ENCODE measurements at regions not wholly inside any gene's neighbourhood (a gene's known extent, or its start where the extent isn't known, plus 50 kb on each side); places are given as distances from the start of the nearest gene placed in this dataset.

- H3K4me3 ChIP-seq (ENCODE audit: low read length), result no peak overlapping the region
- DNase-seq (ENCODE audit: low read depth), result no peak
- TF ChIP-seq, protein P1, sequence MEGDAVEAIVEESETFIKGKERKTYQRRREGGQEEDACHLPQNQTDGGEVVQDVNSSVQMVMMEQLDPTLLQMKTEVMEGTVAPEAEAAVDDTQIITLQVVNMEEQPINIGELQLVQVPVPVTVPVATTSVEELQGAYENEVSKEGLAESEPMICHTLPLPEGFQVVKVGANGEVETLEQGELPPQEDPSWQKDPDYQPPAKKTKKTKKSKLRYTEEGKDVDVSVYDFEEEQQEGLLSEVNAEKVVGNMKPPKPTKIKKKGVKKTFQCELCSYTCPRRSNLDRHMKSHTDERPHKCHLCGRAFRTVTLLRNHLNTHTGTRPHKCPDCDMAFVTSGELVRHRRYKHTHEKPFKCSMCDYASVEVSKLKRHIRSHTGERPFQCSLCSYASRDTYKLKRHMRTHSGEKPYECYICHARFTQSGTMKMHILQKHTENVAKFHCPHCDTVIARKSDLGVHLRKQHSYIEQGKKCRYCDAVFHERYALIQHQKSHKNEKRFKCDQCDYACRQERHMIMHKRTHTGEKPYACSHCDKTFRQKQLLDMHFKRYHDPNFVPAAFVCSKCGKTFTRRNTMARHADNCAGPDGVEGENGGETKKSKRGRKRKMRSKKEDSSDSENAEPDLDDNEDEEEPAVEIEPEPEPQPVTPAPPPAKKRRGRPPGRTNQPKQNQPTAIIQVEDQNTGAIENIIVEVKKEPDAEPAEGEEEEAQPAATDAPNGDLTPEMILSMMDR (conservative IDR thresholded peaks at IDR 0.05; ENCODE audit: low read depth, low read length), result no peak
Observed at GRCh38 chr5:63697811-63698210, 264.4 kb downstream of the HTR1A start.

DNA sequence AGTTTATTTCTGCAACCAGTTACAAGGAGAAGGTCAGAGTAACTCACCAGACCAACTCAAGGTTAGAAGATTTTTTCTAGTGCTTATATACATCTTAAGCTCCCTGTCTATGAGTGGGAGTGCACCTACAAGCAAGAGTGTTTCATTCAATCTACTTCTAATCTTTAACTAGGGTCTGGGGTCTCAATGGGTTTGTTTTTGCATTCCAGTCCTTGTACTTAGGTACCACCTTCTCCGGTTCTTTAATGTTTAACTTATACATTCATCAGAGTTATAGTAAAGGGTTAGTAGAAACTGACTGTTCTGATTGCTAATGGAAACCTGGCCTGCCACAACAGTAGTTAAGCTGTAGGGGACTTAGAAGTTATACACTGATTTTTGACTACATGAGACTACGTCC lies 271.7 kb downstream of the HTR1A start:
- H3K4me3 ChIP-seq (ENCODE audit: low read length), result no peak overlapping the region
- TF ChIP-seq, protein P1 (conservative IDR thresholded peaks at IDR 0.05; ENCODE audit: low read depth, low read length), result no peak
- DNase-seq (ENCODE audit: low read depth), result no peak

- TF ChIP-seq, protein P1 (conservative IDR thresholded peaks at IDR 0.05; ENCODE audit: low read depth, low read length), result no peak
- no peak for DNase-seq (ENCODE audit: low read depth)
- H3K4me3 ChIP-seq (ENCODE audit: low read length), result no peak overlapping the region
Observed at GRCh38 chr5:63687854-63688516, 274.3 kb downstream of the HTR1A start.

GRCh38 chr5:63686938-63687337 lies 275.3 kb downstream of the HTR1A start:
- DNase-seq (ENCODE audit: low read depth), result no peak
- no peak overlapping the region for H3K4me3 ChIP-seq (ENCODE audit: low read length)
- TF ChIP-seq, protein P1 (conservative IDR thresholded peaks at IDR 0.05; ENCODE audit: low read depth, low read length), result no peak

GRCh38 chr5:63686181-63686580 lies 276.1 kb downstream of the HTR1A start:
- TF ChIP-seq, protein P1 (conservative IDR thresholded peaks at IDR 0.05; ENCODE audit: low read depth, low read length), result no peak
- no peak for DNase-seq (ENCODE audit: low read depth)
- H3K4me3 ChIP-seq (ENCODE audit: low read length), result no peak overlapping the region

DNA sequence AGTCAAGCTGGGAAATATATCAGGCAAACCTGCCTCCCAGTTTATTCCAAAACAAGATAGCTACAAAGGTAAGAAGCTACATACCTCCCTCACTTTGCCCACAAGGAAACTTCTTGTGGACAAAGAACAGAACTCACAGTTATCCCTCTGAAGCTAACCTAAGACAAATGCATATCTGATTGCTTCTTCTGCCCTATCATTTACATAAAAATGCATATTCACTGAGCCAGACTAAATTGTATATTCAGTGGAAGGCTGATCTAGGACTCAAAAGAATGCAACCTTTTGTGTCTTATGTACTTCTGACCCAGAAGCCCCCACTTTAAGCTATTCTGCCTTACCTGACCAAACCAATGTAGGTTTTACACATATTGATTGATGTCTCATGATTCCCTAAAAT lies 276.8 kb downstream of the HTR1A start:
- no peak overlapping the region for H3K4me3 ChIP-seq (ENCODE audit: low read length)
- TF ChIP-seq, protein P1 (conservative IDR thresholded peaks at IDR 0.05; ENCODE audit: low read depth, low read length), result no peak
- DNase-seq (ENCODE audit: low read depth), result no peak

DNA sequence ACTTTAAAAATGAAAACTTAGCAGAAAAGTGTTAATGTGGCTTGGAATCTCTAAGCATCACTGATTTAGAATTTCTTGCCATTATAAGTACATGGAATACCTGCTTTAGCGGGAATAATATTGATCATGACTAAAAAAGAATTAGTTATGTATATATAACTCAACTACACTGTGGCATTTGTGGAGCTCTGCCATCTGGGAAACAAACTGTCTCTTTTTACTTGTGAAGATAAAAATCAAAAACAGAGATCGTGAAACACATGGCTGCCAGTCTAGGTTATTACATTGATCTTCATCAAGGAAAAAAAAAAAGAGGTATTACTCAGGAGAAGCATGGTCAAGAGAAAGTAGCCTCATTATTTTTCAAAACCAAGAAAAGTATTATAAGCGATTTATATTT lies 287.4 kb downstream of the HTR1A start:
- TF ChIP-seq, protein P1 (conservative IDR thresholded peaks at IDR 0.05; ENCODE audit: low read depth, low read length), result no peak
- H3K4me3 ChIP-seq (ENCODE audit: low read length), result no peak overlapping the region
- no peak for DNase-seq (ENCODE audit: low read depth)
